ENCODE measurements at regions not wholly inside any gene's neighbourhood (a gene's known extent, or its start where the extent isn't known, plus 50 kb on each side); places are given as distances from the start of the nearest gene placed in this dataset.

- Histone ChIP-seq H3K27ac (no peak overlapping the region), H3K4me3 (no peak overlapping the region)
- TF ChIP-seq CTCF (IDR thresholded peaks at IDR 0.05): no peak
- no peak for DNase-seq (ENCODE audit: low spot score)
These were observed 1719.5 kb downstream of the MRPL39 start for GRCh38 chr21:23887725-23888306.

- no peak for TF ChIP-seq CTCF (IDR thresholded peaks at IDR 0.05)
- DNase-seq (ENCODE audit: low spot score): no peak
- Histone ChIP-seq H3K27ac (no peak overlapping the region), H3K4me3 (no peak overlapping the region)
These were observed 1720.2 kb downstream of the MRPL39 start for GRCh38 chr21:23886828-23887724.

- H3K4me3 ChIP-seq: no peak overlapping the region
- no peak overlapping the region for H3K27ac ChIP-seq
- DNase-seq (ENCODE audit: low spot score): no peak
- no peak for TF ChIP-seq CTCF (IDR thresholded peaks at IDR 0.05)
These were observed 1725.5 kb downstream of the MRPL39 start for GRCh38 chr21:23881783-23882182.

GRCh38 chr21:23876925-23877558 lies 1730.2 kb downstream of the MRPL39 start:
- H3K4me3 ChIP-seq: no peak overlapping the region
- H3K27ac ChIP-seq: no peak overlapping the region
- no peak for DNase-seq (ENCODE audit: low spot score)
- TF ChIP-seq CTCF (IDR thresholded peaks at IDR 0.05): no peak

- no peak for TF ChIP-seq CTCF (IDR thresholded peaks at IDR 0.05)
- H3K27ac ChIP-seq: no peak overlapping the region
- no peak overlapping the region for H3K4me3 ChIP-seq
- DNase-seq (ENCODE audit: low spot score): no peak
These were observed 1733.0 kb downstream of the MRPL39 start for GRCh38 chr21:23874271-23874670.

GRCh38 chr21:23861911-23862504 lies 1745.3 kb downstream of the MRPL39 start:
- Histone ChIP-seq H3K4me3 (no peak overlapping the region), H3K27ac (no peak overlapping the region)
- no peak for TF ChIP-seq CTCF (IDR thresholded peaks at IDR 0.05)
- DNase-seq (ENCODE audit: low spot score): no peak
